ENCODE measurements at regions not wholly inside any gene's neighbourhood (a gene's known extent, or its start where the extent isn't known, plus 50 kb on each side); places are given as distances from the start of the nearest gene placed in this dataset.

DNA sequence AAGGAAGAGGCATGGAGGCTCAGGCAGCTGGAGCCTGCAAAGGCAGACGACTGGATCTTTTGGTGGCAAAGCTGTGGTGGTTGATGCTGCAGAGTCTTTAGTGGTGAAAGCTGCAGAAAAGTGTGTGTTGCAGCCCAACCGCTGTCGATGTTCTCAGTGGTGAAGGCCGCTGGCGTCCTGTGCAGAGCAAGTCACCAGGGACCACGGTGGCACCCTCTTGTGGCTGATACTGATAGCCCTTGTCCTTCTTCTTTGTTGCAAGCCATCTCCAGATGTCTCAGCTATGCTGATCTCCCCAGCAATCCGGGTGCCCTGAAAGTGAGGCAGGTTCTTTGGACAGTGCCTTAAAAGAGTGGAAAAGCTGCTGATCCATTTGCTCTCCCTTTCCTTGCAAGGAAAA, 610.9 kb upstream of the PCDH9 start:
- Histone ChIP-seq H3F3A (ENCODE audit: insufficient read depth, low read length) (no peaks in the 10 kb centered on the region), H3K27me3 (replicated peaks; ENCODE audit: insufficient read depth, low read length) (no peaks in the 10 kb centered on the region), H3K9me3 (replicated peaks; ENCODE audit: insufficient read depth, low read length) (no peaks in the 10 kb centered on the region), H3K79me2 (ENCODE audit: low read length) (no peaks in the 10 kb centered on the region), H3K36me3 (replicated peaks; ENCODE audit: insufficient read depth, low read length) (no peaks in the 10 kb centered on the region), H2AFZ (ENCODE audit: low read length) (no peak overlapping the region), H3K27ac (ENCODE audit: low read length) (no peak overlapping the region), H4K20me1 (ENCODE audit: insufficient read depth, low read length) (no peaks in the 10 kb centered on the region), H3K4me3 (ENCODE audit: low read length) (no peak overlapping the region), H3K9me2 (replicated peaks; ENCODE audit: insufficient read depth, low read length) (no peaks in the 10 kb centered on the region), H3K9ac (ENCODE audit: low read length) (no peak overlapping the region), H3K4me1 (ENCODE audit: low read length) (no peaks in the 10 kb centered on the region), H3K4me2 (ENCODE audit: low read depth, low read length) (no peak overlapping the region)
- no peak for DNase-seq
- TF ChIP-seq, protein P1, sequence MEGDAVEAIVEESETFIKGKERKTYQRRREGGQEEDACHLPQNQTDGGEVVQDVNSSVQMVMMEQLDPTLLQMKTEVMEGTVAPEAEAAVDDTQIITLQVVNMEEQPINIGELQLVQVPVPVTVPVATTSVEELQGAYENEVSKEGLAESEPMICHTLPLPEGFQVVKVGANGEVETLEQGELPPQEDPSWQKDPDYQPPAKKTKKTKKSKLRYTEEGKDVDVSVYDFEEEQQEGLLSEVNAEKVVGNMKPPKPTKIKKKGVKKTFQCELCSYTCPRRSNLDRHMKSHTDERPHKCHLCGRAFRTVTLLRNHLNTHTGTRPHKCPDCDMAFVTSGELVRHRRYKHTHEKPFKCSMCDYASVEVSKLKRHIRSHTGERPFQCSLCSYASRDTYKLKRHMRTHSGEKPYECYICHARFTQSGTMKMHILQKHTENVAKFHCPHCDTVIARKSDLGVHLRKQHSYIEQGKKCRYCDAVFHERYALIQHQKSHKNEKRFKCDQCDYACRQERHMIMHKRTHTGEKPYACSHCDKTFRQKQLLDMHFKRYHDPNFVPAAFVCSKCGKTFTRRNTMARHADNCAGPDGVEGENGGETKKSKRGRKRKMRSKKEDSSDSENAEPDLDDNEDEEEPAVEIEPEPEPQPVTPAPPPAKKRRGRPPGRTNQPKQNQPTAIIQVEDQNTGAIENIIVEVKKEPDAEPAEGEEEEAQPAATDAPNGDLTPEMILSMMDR (IDR thresholded peaks at IDR 0.05; ENCODE audit: low read length): no peak
- no peak for TF ChIP-seq EZH2 (optimal IDR thresholded peaks at IDR 0.05; ENCODE audit: low read depth, low read length)
- TF ChIP-seq EZH2phosphoT487 (IDR thresholded peaks at IDR 0.05; ENCODE audit: low read length): no peak

DNA sequence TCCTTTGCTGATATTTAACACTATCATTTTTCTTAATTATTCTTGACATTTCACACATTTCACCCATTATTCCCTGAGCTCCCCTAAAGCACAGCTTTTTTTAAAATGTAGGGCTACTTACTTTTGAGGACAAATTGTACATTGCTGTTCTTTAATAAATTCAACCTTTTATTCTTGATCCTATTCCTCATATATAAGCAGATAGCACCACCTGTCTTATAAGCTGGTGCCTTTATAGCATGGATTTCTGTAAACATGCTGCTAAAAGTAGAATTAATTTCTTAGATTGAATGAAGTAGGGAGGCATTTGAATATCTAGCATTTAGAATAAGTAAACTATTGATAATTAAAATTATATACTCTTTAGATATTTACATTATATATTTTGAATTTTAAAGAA, 603.4 kb upstream of the PCDH9 start:
- no peaks in the 10 kb centered on the region for H3K79me2 ChIP-seq (ENCODE audit: low read length)
- H3K9me3 ChIP-seq (replicated peaks; ENCODE audit: insufficient read depth, low read length): no peaks in the 10 kb centered on the region
- H3F3A ChIP-seq (ENCODE audit: insufficient read depth, low read length): no peaks in the 10 kb centered on the region
- no peak overlapping the region for H3K27ac ChIP-seq (ENCODE audit: low read length)
- no peak overlapping the region for H3K4me2 ChIP-seq (ENCODE audit: low read depth, low read length)
- no peak overlapping the region for H2AFZ ChIP-seq (ENCODE audit: low read length)
- no peaks in the 10 kb centered on the region for H3K27me3 ChIP-seq (replicated peaks; ENCODE audit: insufficient read depth, low read length)
- no peaks in the 10 kb centered on the region for H4K20me1 ChIP-seq (ENCODE audit: insufficient read depth, low read length)
- no peak overlapping the region for H3K4me3 ChIP-seq (ENCODE audit: low read length)
- no peaks in the 10 kb centered on the region for H3K4me1 ChIP-seq (ENCODE audit: low read length)
- DNase-seq: no peak
- TF ChIP-seq EZH2phosphoT487 (IDR thresholded peaks at IDR 0.05; ENCODE audit: low read length) (no peak), EZH2 (optimal IDR thresholded peaks at IDR 0.05; ENCODE audit: low read depth, low read length) (no peak)
- TF ChIP-seq, protein P1 (IDR thresholded peaks at IDR 0.05; ENCODE audit: low read length): no peak
- no peaks in the 10 kb centered on the region for H3K36me3 ChIP-seq (replicated peaks; ENCODE audit: insufficient read depth, low read length)
- H3K9me2 ChIP-seq (replicated peaks; ENCODE audit: insufficient read depth, low read length): no peaks in the 10 kb centered on the region
- no peak overlapping the region for H3K9ac ChIP-seq (ENCODE audit: low read length)

DNA sequence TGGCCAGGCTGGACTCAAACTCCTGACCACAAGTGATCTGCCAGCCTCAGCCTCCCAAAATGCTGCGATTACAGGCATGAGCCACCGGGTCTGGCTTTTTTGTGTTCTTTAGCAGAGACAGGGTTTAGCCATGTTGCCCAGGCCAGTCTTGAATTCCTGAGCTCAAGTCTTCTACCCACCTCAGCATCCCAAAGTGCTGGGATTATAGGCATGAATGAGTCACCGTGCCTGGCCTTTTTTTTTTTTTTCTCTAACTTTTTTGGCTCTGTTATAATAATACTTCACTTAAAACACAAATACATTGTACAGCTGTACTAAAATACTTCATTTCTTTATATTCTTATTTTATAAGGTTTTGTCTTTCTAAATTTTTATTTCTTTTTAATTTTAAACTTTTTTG, 599.5 kb upstream of the PCDH9 start:
- Histone ChIP-seq H2AFZ (ENCODE audit: low read length) (no peak overlapping the region), H3K27ac (ENCODE audit: low read length) (no peak overlapping the region), H3K9ac (ENCODE audit: low read length) (no peak overlapping the region), H3K36me3 (replicated peaks; ENCODE audit: insufficient read depth, low read length) (no peaks in the 10 kb centered on the region), H3K9me2 (replicated peaks; ENCODE audit: insufficient read depth, low read length) (no peaks in the 10 kb centered on the region), H3K9me3 (replicated peaks; ENCODE audit: insufficient read depth, low read length) (no peaks in the 10 kb centered on the region), H3K4me3 (ENCODE audit: low read length) (no peak overlapping the region), H3K4me2 (ENCODE audit: low read depth, low read length) (no peak overlapping the region), H3K79me2 (ENCODE audit: low read length) (no peaks in the 10 kb centered on the region), H3F3A (ENCODE audit: insufficient read depth, low read length) (no peaks in the 10 kb centered on the region), H3K27me3 (replicated peaks; ENCODE audit: insufficient read depth, low read length) (no peaks in the 10 kb centered on the region), H4K20me1 (ENCODE audit: insufficient read depth, low read length) (no peaks in the 10 kb centered on the region), H3K4me1 (ENCODE audit: low read length) (no peaks in the 10 kb centered on the region)
- TF ChIP-seq EZH2 (optimal IDR thresholded peaks at IDR 0.05; ENCODE audit: low read depth, low read length) (no peak), EZH2phosphoT487 (IDR thresholded peaks at IDR 0.05; ENCODE audit: low read length) (no peak)
- TF ChIP-seq, protein P1 (IDR thresholded peaks at IDR 0.05; ENCODE audit: low read length): no peak
- no peak for DNase-seq
